Right lobe of liver (tissue), 4 donors: ENCODE measurements at regions not wholly inside any gene's neighbourhood (a gene's known extent, or its start where the extent isn't known, plus 50 kb on each side); places are given as distances from the start of the nearest gene placed in this dataset.

Experiments
- POLR2A ChIP-seq: fragments of 450-650 bp; IDR thresholded peaks from one replicate; pipeline ENCODE4 v1.6.1; 2017; ENCODE audit warnings: antibody characterized with exemption, mild to moderate bottlenecking
- TF ChIP-seq, protein P1 (sequence below), 4 donors: fragments of 200-600 bp in 3 of 4; fragments of 450-650 bp in 1 of 4; IDR thresholded peaks; one replicate each; pipeline versions ENCODE4 v1.5.1 to v1.8.0; 2016 to 2022; ENCODE audit warnings: antibody characterized with exemption in 4 of 4, mild to moderate bottlenecking in 2 of 4
- donor health status: DM: no; HTN: no; CAD: no.
- donor health status: DM: no; HTN: no; CAD: no.
- donor health status: DM: no; HTN: yes; CAD: no.

GRCh38 chr4:124839786-124840390 is 127.4 kb upstream of the ANKRD50 start:
- TF ChIP-seq, protein P1, sequence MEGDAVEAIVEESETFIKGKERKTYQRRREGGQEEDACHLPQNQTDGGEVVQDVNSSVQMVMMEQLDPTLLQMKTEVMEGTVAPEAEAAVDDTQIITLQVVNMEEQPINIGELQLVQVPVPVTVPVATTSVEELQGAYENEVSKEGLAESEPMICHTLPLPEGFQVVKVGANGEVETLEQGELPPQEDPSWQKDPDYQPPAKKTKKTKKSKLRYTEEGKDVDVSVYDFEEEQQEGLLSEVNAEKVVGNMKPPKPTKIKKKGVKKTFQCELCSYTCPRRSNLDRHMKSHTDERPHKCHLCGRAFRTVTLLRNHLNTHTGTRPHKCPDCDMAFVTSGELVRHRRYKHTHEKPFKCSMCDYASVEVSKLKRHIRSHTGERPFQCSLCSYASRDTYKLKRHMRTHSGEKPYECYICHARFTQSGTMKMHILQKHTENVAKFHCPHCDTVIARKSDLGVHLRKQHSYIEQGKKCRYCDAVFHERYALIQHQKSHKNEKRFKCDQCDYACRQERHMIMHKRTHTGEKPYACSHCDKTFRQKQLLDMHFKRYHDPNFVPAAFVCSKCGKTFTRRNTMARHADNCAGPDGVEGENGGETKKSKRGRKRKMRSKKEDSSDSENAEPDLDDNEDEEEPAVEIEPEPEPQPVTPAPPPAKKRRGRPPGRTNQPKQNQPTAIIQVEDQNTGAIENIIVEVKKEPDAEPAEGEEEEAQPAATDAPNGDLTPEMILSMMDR (IDR thresholded peaks at IDR 0.05): no peak
- TF ChIP-seq POLR2A: no peak
